NCI-H1694 (cell line): ENCODE measurements at regions not wholly inside any gene's neighbourhood (a gene's known extent, or its start where the extent isn't known, plus 50 kb on each side); places are given as distances from the start of the nearest gene placed in this dataset.
"Not testable (repeated sequence)": the region's sequence is repeated elsewhere in the genome, so short reads cannot be mapped to it uniquely, and the experiment has no call there.

ENCODE experiments used
- DNase-seq: peaks from one replicate; lab custom pipeline; 2025; lab: John Stamatoyannopoulos, UW

DNA sequence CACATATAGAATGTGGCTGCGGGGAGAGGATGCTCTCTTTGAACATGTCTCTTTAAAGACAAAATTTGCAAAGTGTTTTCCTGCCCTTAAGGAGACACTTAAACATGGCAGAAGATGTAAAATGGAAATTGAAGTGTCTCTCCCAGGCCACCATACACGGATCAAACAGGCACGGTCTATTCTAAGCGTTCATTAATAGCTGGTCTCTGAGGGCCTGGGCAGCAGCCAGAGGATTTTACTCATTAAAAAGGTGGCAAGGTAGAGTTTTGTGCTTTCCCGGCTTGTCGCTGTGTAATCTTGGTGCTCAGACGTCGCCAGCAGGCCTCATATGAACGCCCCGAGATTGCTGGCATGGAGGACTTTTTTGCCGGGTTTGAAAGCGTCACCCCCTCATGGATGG is 205.5 kb downstream of the EMX2 start:
- no peak for DNase-seq

- DNase-seq = no peak
Observed at GRCh38 chr10:117750616-117751015, 208.1 kb downstream of the EMX2 start.

- DNase-seq = no peak
Observed at GRCh38 chr10:117751259-117751658, 208.7 kb downstream of the EMX2 start.

DNA sequence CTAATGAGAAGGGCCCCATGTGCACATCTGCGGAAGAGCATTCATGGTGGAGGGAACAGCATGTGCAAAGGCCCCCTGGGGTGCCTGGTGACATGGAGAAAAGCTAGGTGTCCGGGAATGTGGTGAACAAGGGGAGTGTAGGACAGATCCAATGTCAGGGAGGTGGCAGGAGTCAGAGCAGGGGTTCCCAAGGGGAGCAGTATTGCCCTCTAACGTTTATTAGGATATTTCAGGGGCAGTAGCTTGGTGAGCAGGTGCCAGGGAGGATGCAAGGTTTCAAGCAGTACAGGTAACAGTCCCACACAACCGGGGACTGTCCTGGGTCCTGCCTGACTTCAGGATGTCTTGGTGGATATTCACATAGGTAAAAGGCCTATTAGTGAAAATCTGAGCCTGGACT is 209.6 kb downstream of the EMX2 start:
- DNase-seq = no peak

DNA sequence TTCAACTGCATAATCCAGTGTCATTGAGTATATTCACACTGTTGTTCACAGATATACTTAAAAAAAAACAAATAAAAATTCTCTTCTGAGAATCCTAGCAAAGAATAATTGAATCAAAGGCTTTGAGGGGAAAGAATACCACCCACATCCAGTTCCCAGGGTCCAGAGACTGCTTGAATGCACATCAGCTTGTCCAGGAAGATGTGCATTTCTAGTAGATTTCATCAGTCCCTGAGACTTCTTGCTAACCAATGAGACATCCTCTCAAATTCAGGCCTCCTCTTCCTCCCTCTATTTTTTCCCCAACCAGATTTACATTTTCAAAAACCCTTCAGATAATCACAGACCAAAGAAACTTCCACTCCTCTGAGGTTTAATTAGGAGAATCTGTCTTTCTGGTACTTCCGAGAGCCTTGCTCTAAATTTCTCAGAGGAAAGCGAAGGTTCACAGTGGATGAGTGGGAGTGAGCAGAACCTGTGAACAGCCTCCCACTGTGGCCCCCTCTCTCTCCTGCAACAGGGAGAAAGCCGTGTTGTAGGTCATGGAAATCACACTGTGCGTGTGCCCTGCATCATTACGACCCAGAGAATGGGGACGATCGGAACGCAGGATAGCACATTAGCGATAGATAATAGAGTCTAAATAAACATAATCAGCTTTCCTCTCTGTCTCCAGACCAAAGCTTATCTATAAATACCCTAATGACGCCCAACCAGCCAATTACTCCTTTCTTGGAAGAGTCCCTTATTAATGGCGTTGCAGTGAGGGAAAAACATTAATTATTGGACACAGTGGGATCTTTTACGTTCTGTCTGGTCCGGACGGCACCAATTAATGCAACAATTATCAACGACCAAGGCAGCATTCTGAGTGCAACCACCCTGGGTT is 212.5 kb downstream of the EMX2 start:
- DNase-seq = no peak

- no peak for DNase-seq
Observed at GRCh38 chr10:117755659-117756014, 213.1 kb downstream of the EMX2 start.

GRCh38 chr10:117757086-117757720 is 214.7 kb downstream of the EMX2 start:
- no peak for DNase-seq

DNA sequence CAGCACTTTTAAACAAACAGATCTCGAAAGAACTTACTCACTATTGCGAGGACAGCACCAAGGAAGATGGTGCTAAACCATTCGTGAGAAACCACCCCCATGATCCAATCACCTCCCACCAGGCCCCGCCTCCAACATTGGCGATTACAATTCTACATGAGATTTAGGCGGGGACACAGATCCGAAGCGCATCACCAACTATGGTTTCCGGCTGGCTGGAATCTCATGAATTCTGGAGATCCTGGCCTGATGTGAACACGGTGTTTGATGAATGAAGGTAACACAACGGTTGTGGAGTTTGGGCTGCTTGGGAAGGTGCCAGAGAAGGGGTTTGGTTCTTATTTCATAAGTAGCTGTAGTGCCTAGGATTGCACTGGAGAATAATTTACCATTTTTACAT is 216.7 kb downstream of the EMX2 start:
- DNase-seq = no peak

GRCh38 chr10:117761695-117762094 is 219.1 kb downstream of the EMX2 start:
- DNase-seq = no peak

DNA sequence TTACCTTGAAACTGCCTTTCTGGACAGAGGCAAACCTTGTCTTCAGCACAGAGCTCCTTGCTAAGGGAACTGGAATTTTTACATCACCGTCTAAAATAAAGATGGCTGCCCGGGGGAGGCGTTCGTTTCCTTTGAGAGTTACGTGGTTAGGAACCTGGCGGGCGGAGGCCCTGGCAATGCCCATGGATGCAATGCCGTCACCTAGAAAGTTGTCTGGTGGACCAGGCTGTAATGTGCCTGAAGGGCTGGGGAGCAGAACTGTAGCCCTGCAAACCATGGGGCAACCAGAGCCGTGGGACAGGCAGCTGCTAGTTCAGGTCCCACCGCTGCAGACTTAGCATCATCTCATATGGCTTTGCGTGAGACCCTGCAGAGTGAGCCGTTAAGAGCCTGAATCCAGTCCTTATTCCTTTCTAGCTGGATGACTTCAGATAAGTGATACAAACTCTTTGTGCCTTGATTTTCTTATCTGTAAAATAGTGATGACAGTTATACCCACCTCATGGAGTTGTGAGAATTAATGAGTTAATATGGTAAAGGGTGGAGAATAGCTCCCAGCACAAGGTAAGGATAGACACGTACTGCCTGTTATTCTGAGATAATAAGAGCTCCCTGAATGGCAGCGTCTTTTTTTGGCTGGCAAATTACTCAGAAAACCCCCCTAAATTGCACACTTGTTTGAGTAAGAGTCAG is 219.7 kb downstream of the EMX2 start:
- no peak for DNase-seq

GRCh38 chr10:117762819-117763172 is 220.2 kb downstream of the EMX2 start:
- no peak for DNase-seq

- no peak for DNase-seq
Observed at GRCh38 chr10:117763528-117763927, 221.0 kb downstream of the EMX2 start.

GRCh38 chr10:117768333-117769042 is 225.9 kb downstream of the EMX2 start:
- DNase-seq = no peak

- no peak for DNase-seq
Observed at GRCh38 chr10:117775526-117775925, 233.0 kb downstream of the EMX2 start.

DNA sequence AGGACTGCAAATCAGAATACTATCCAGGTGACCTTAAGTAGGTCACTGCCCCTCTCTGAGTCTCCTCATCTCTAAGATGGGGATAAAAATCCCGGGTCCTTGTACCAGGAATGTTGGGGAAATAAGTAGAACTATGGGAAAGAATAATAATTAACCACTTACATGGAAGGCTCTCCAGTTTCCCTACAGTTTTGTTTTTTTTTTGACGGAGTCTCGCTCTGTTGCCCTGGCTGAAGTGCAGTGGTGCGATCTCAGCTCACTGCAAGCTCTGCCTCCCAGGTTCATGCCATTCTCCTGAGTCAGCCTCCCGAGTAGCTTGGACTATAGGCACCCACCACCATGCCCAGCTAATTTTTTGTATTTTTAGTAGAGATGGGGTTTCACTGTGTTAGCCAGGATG is 234.7 kb downstream of the EMX2 start:
- DNase-seq = not testable (repeated sequence)

DNA sequence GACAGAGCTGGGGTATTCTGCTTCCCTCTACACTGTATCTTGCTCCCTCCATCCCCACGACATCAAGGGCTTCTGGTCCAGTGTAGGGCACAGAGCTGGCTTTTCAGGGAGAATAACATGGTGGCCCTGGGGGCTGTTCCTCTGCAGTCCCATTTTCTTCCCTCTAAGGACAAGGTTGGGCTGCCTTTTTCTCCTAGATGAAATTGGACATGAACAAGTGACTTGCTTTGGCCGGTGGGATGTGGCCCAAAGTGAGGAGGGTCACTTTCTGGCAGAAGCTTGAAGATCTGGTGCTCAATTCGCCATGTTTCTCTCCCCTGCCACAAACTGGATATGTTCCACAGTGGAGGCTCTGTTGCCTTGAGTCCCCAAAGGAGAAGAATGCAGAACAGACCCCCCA is 235.7 kb downstream of the EMX2 start:
- no peak for DNase-seq

DNA sequence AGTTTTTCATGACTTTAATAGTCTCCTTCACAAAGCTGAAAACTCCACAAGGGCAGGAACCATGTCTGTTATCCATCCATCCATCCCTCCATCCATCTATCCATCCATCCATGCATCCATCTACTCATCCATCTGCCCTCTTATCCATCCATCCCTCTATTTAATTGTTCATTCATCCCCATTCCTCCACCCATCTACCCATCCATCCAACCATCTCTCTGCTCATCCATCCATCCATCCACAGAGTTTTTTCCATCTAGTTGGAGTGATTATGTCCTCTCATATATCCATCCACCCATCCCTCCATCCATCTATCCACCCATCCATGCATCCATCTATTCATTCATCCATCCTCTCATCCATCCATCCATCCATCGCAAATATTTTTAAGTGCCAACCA is 237.9 kb downstream of the EMX2 start:
- no peak for DNase-seq

GRCh38 chr10:117781216-117781831 is 238.8 kb downstream of the EMX2 start:
- no peak for DNase-seq

DNA sequence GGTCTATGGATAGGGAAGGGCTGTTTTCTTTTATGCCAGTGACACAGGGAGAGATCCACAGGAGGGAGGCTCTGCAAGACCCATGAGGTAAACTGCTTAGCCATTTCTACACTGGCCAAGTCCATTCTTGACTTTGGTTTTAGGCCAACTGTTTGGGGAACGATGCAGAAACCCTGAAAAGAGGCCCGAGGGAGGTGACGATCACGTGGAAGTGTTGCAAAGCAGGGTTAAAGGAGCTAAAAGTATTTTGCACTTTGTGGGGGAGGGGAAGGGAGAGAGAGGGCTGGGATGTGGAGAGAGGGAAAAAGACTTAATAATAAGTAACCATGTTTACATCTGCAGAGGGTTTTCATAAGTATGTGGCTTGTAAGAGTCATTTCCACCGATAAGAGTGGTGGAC is 239.7 kb downstream of the EMX2 start:
- DNase-seq = no peak

- no peak for DNase-seq
Observed at GRCh38 chr10:117783698-117784395, 241.3 kb downstream of the EMX2 start.

- DNase-seq = no peak
Observed at GRCh38 chr10:117784776-117785175, 242.2 kb downstream of the EMX2 start.
